AG10803 (cell line): ENCODE measurements at regions not wholly inside any gene's neighbourhood (a gene's known extent, or its start where the extent isn't known, plus 50 kb on each side); places are given as distances from the start of the nearest gene placed in this dataset.

Source experiments
- DNase-seq: peaks from one replicate; pipeline ENCODE4 v3.0.0; 2010; ENCODE audit warnings: low read depth
- H3K4me3 ChIP-seq: 2 replicates; pipeline ENCODE4 v1.5.1; 2011; ENCODE audit warnings: mild to moderate bottlenecking, low read length, control low read depth
- CTCF ChIP-seq: conservative IDR thresholded peaks from 2 replicates; pipeline ENCODE4 v1.5.1; 2011; ENCODE audit warnings: mild to moderate bottlenecking, low read length, control low read depth, inconsistent platforms

- no peak for DNase-seq
- TF ChIP-seq CTCF: no peak
- H3K4me3 ChIP-seq: no peak overlapping the region
Measured at GRCh38 chr5:57569601-57570000, 87.0 kb upstream of the ACTBL2 start.

GRCh38 chr5:57568136-57568535 is 85.5 kb upstream of the ACTBL2 start:
- no peak for TF ChIP-seq CTCF

GRCh38 chr5:57566914-57567313 is 84.3 kb upstream of the ACTBL2 start:
- no peak for TF ChIP-seq CTCF
- no peak overlapping the region for H3K4me3 ChIP-seq
- DNase-seq: peak; percentile 36

More at GRCh38 chr5:57568136-57568535, 85.5 kb upstream of the ACTBL2 start:
- H3K4me3 ChIP-seq: no peak overlapping the region
- DNase-seq: no peak

GRCh38 chr5:57561231-57561842 is 78.7 kb upstream of the ACTBL2 start:
- DNase-seq: no peak
- no peak for TF ChIP-seq CTCF
- no peak overlapping the region for H3K4me3 ChIP-seq

GRCh38 chr5:57559110-57559635 is 76.6 kb upstream of the ACTBL2 start:
- TF ChIP-seq CTCF: no peak
- no peak for DNase-seq
- no peak overlapping the region for H3K4me3 ChIP-seq

- no peak overlapping the region for H3K4me3 ChIP-seq
- DNase-seq: no peak
- TF ChIP-seq CTCF: no peak
Measured at GRCh38 chr5:57552033-57552432, 69.4 kb upstream of the ACTBL2 start.

- DNase-seq: no peak
- H3K4me3 ChIP-seq: no peak overlapping the region
- no peak for TF ChIP-seq CTCF
Measured at GRCh38 chr5:57551251-57551650, 68.6 kb upstream of the ACTBL2 start.
